Esophagus squamous epithelium (tissue), 5 donors: ENCODE measurements at regions not wholly inside any gene's neighbourhood (a gene's known extent, or its start where the extent isn't known, plus 50 kb on each side); places are given as distances from the start of the nearest gene placed in this dataset.

Source experiments
- DNase-seq: peaks from one replicate; lab custom pipeline; 2025; lab: John Stamatoyannopoulos, UW
- H3K27ac ChIP-seq, 4 donors: fragments of 200-600 bp; sonication (generic); one replicate each; pipeline ENCODE4 v1.5.1; 2016 to 2019; ENCODE audit warnings: mild to moderate bottlenecking in 1 of 4
- H3K27me3 ChIP-seq, 4 donors: fragments of 200-600 bp; sonication (generic); 1 replicate in 3 of 4; 2 replicates in 1 of 4; pipeline versions ENCODE4 v1.5.1 to v1.6.0; 2017 to 2021; ENCODE audit warnings: antibody characterized with exemption in 1 of 4
- H3K36me3 ChIP-seq, 3 donors: fragments of 200-600 bp; sonication (generic); one replicate each; pipeline ENCODE4 v1.5.1; 2016 to 2019
- H3K4me1 ChIP-seq, 3 donors: fragments of 200-600 bp; sonication (generic); one replicate each; pipeline ENCODE4 v1.5.1; 2017 to 2019
- H3K4me3 ChIP-seq, 4 donors: fragments of 200-600 bp; sonication (generic); 1 replicate in 3 of 4; 2 replicates in 1 of 4; pipeline ENCODE4 v1.5.1; 2016 to 2019; ENCODE audit warnings: mild to moderate bottlenecking in 2 of 4, moderate library complexity in 1 of 4
- H3K9me3 ChIP-seq, 3 donors: fragments of 200-600 bp; sonication (generic); one replicate each; pipeline ENCODE4 v1.5.1; 2016 to 2019
- POLR2A ChIP-seq, 4 donors: fragments of 450-650 bp; IDR thresholded peaks; one replicate each; pipeline ENCODE4 v1.6.1; 2017; ENCODE audit warnings: antibody characterized with exemption in 4 of 4, mild to moderate bottlenecking in 4 of 4, moderate library complexity in 3 of 4
- WGBS, 2 donors: methylation state at CpG; one replicate each; pipeline ENCODE4 v1.1.5; 2018; 5-methylcytosine and 5-hydroxymethylcytosine counted together
- intact Hi-C: fragments of 100-400 bp; cut with DNase I; formaldehyde crosslinking; loops from one replicate; pipeline ENCODE4 v1.15.0; 2022
- TF ChIP-seq, protein P1 (sequence below), 6 experiments: fragments of 450-650 bp in 4 of 6; fragments of 200-600 bp in 2 of 6; sonication (generic) in 2 of 6; IDR thresholded peaks; one replicate each; pipeline ENCODE4 v1.5.1; 2016 to 2019; ENCODE audit warnings: antibody characterized with exemption in 6 of 6, mild to moderate bottlenecking in 4 of 6, moderate library complexity in 4 of 6
- donor health status: DM: yes; HTN: yes; CAD: no.

GRCh38 chr4:13844740-13845139 is 217.2 kb upstream of the BOD1L1 start:
- DNase-seq: no peak
- no peaks in the 10 kb centered on the region for H3K36me3 ChIP-seq
- intact Hi-C loops: no loop called here
- H3K9me3 ChIP-seq: no peaks in the 10 kb centered on the region
- WGBS, 2 donors: 40 to 48% methylated on average over 1 of the region's 1 CpG
- no peaks in the 10 kb centered on the region for H3K4me1 ChIP-seq
- H3K4me3 ChIP-seq: no peak overlapping the region
- TF ChIP-seq POLR2A (IDR thresholded peaks at IDR 0.05): no peak
- TF ChIP-seq, protein P1, sequence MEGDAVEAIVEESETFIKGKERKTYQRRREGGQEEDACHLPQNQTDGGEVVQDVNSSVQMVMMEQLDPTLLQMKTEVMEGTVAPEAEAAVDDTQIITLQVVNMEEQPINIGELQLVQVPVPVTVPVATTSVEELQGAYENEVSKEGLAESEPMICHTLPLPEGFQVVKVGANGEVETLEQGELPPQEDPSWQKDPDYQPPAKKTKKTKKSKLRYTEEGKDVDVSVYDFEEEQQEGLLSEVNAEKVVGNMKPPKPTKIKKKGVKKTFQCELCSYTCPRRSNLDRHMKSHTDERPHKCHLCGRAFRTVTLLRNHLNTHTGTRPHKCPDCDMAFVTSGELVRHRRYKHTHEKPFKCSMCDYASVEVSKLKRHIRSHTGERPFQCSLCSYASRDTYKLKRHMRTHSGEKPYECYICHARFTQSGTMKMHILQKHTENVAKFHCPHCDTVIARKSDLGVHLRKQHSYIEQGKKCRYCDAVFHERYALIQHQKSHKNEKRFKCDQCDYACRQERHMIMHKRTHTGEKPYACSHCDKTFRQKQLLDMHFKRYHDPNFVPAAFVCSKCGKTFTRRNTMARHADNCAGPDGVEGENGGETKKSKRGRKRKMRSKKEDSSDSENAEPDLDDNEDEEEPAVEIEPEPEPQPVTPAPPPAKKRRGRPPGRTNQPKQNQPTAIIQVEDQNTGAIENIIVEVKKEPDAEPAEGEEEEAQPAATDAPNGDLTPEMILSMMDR (IDR thresholded peaks at IDR 0.05): no peak
- no peaks in the 10 kb centered on the region for H3K27me3 ChIP-seq
- H3K27ac ChIP-seq: no peak overlapping the region

DNA sequence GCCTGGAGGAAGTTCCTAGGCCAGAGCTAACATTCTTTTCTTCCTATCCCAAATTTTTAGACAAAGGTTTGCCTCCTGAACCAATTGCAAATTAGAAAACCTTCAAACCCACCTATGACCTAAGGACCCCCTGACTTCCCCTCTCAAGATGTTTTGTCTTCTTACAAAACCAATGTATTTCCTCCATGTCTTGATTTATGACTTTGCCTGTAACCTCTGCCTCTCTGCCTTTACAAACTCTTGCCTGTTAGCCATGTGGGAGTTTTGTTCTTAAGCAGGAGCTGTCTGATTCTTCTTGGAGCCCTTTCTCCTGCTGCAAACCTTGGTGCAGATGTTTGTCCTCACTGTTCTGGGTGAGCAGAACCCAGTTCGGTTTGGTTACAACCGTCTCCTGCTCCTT is 222.3 kb upstream of the BOD1L1 start:
- H3K4me3 ChIP-seq: no peak overlapping the region
- H3K36me3 ChIP-seq: no peaks in the 10 kb centered on the region
- no peaks in the 10 kb centered on the region for H3K9me3 ChIP-seq
- no peak overlapping the region for H3K27ac ChIP-seq
- TF ChIP-seq, protein P1 (IDR thresholded peaks at IDR 0.05): no peak
- TF ChIP-seq POLR2A (IDR thresholded peaks at IDR 0.05): no peak
- 56 to 59% methylated on average over 2 of the region's 2 CpGs for WGBS, 2 donors
- no peaks in the 10 kb centered on the region for H3K4me1 ChIP-seq
- intact Hi-C loops: no loop called here
- no peak for DNase-seq
- H3K27me3 ChIP-seq: no peaks in the 10 kb centered on the region

DNA sequence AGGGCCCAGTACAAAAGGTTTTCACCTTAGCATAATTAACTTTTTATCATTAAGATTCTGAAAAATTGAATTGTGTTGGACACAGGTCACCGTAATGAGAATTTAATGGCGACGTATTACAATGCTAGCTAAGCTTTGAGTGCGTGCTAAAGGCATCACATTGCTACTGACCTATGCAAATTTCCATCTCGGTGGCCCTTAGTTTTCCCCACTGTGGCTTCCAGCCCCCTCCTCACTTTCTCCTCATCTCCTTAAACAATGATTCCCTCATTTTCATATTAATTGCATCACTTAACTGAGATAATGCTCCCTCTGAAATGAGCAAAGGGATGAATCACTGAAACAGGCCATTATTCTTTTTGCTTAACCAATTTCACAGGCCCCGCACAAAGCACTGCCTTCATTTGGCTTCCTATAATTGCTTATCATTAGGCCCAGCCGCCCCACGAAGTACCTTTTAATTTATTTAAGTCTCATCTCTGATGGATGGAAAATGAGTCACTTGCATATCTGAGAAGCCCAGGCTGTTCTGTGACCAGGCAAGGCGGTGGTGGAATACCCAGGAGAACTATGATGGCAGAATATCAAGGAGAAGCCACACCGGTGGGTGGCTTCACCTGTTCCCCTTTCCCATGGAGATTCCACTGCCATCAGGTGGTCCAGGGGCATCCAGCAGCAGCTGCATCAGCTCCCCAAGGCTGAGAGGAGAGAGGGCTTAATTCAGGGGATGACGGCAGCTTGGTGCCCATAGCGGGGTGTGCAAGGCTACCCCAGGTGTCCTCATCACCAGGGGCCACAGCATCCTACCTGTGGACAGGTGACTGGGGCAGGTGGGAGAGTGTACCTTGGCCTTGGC is 223.8 kb upstream of the BOD1L1 start:
- Histone ChIP-seq H3K4me3 (no peak overlapping the region), H3K36me3 (no peaks in the 10 kb centered on the region), H3K27ac (no peak overlapping the region), H3K27me3 (no peaks in the 10 kb centered on the region), H3K4me1 (no peaks in the 10 kb centered on the region), H3K9me3 (no peaks in the 10 kb centered on the region)
- TF ChIP-seq POLR2A (IDR thresholded peaks at IDR 0.05): no peak
- TF ChIP-seq, protein P1 (IDR thresholded peaks at IDR 0.05): no peak
- DNase-seq: no peak
- 79 to 80% methylated on average over 8 to 12 of the region's 12 CpGs for WGBS, 2 donors
- intact Hi-C loops: no loop called here

DNA sequence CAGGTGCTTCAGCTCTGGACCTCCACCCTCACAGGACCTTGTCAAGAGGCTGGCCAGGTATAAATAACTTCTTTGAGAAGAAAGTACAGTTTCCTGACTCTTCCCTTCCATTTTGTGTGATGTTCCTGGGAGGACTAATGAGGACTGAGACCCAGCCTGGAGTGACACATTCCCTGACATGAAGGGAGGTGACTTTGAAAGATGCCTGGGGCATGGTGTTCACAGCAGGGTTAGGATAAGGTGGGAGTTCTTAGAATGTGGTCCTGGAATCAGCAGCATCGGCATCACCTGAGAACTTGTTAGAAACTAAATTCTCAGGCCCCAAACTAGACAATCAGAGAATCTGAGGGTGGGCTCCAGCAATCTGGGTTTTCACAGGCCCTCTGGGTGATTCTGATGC is 224.9 kb upstream of the BOD1L1 start:
- TF ChIP-seq, protein P1 (IDR thresholded peaks at IDR 0.05): no peak
- TF ChIP-seq POLR2A (IDR thresholded peaks at IDR 0.05): no peak
- intact Hi-C loops: no loop called here
- no peak for DNase-seq
- Histone ChIP-seq H3K27me3 (no peaks in the 10 kb centered on the region), H3K36me3 (no peaks in the 10 kb centered on the region), H3K9me3 (no peaks in the 10 kb centered on the region), H3K4me1 (no peaks in the 10 kb centered on the region), H3K27ac (no peak overlapping the region), H3K4me3 (no peak overlapping the region)
- WGBS, 2 donors: 89 to 100% methylated on average over 1 of the region's 1 CpG

DNA sequence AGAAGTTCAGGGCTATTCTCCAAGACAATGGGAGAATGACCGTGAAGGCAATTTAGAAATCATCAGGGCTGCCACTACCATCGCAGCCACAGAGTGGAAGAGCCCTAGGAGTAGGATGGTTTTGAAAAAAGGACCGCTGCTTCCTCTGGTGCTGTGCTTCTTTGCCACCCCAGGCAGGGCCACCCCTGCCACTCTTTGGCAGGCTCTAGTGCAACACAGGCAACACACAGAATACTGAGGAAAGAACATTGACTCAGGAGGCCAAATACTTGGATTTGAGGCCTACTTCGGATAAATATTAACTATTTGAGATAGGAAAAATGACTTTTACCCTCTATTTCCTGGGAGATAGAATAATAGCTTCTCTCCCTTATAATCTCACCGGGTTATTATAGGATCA is 228.9 kb upstream of the BOD1L1 start:
- Histone ChIP-seq H3K27me3 (no peaks in the 10 kb centered on the region), H3K4me1 (no peaks in the 10 kb centered on the region), H3K36me3 (no peaks in the 10 kb centered on the region), H3K9me3 (no peaks in the 10 kb centered on the region), H3K27ac (no peak overlapping the region), H3K4me3 (no peak overlapping the region)
- DNase-seq: no peak
- intact Hi-C loops: no loop called here
- TF ChIP-seq POLR2A (IDR thresholded peaks at IDR 0.05): no peak
- TF ChIP-seq, protein P1 (IDR thresholded peaks at IDR 0.05): no peak
- WGBS, 2 donors: 81 to 86% methylated on average over 5 of the region's 5 CpGs
